ENCODE measurements at regions not wholly inside any gene's neighbourhood (a gene's known extent, or its start where the extent isn't known, plus 50 kb on each side); places are given as distances from the start of the nearest gene placed in this dataset.
"Not testable (repeated sequence)": the region's sequence is repeated elsewhere in the genome, so short reads cannot be mapped to it uniquely, and the experiment has no call there.

DNA sequence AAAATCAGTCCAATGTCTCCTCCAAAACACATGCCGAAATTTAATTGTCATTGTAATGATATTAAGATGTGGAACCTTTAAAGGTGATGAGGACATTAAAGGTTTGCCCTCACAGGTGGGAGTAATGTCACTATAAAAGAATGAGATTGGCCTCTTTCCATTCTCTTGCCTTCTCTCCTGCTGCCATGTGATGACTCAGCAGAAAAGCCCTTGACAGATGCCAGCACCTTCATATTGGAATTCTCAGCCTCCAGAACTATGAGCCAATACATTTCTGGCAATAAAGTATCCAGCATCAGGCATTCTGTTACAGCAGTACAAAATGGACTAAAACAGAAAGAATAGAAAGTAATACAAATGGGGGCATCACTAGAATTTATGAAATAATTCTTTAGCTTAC, 609.7 kb downstream of the SLC16A7 start:
- DNase-seq, result no peak

DNA sequence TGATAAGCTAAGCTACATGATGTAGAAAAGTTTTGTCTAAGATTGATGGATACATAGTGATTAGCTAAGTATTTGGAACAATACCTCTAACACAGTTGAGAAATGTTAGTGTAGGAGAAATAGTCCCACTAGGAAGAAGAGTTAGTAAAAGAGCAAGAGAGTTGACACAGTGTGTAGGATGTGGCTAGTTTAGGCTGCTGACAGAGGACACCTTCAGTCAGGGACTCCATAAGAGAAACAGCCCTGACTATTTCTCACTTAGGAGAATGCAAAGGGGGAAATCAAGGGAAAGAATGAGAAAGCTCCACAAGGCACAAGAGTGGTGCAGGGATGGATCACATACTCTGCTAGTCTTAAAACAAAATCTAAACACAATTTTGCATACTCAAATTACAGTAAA, 613.7 kb downstream of the SLC16A7 start:
- DNase-seq, result no peak

DNA sequence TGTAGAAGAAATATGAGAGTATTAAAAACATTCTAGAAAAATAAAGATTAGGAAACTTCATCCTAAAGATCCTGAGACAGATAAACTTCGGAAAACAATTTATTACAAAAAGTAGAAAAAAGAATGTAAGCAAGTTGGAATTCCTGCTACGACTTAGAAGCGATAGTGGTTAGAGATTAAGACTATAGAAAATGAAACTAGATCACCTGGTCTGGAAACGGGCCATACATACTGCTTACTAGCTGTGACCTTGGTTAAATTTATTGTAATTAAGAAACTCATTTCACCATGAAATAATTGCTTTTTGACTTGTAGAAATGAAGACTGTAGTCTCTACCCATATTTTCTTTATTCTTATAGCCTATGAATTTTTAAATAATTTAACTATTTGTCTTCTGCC, 614.1 kb downstream of the SLC16A7 start:
- DNase-seq, result no peak

DNA sequence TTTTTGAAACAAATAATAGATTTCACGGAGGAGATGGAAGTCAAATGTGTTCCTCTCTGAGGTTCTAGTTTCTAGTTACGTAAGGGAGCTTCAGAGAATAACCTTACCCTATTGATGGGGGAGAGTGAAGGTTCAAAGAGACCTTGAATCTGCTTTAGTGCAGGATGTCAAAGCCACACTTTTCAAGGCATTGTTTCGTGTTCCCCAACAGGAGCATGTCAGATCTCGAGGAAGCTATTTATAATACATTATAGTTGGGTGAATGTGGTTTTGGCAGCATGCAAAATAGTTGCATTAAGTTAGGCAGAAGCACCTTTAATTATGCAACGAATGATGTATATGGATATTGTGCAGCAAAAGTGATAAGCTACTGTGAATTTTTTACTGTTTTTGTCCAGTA, 614.9 kb downstream of the SLC16A7 start:
- no peak for DNase-seq

DNA sequence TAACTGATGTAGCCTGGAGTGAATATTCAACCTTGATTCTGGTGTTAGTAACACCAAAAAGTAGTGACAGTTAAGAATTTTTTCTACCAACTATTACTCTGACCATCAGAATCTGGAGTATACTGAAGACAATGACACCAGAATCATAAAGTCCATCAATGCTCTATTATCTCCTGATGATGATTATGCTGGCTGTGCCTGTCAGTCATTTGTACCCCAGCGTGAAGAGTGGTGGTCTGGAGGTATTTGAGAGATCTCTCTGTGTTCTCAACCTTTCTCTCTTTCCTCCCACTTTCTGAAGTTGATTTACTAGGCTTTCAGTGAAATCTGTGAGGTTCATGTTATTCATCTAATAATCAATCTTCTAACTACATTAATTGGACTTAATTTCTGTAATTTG, 615.4 kb downstream of the SLC16A7 start:
- DNase-seq, result no peak

DNA sequence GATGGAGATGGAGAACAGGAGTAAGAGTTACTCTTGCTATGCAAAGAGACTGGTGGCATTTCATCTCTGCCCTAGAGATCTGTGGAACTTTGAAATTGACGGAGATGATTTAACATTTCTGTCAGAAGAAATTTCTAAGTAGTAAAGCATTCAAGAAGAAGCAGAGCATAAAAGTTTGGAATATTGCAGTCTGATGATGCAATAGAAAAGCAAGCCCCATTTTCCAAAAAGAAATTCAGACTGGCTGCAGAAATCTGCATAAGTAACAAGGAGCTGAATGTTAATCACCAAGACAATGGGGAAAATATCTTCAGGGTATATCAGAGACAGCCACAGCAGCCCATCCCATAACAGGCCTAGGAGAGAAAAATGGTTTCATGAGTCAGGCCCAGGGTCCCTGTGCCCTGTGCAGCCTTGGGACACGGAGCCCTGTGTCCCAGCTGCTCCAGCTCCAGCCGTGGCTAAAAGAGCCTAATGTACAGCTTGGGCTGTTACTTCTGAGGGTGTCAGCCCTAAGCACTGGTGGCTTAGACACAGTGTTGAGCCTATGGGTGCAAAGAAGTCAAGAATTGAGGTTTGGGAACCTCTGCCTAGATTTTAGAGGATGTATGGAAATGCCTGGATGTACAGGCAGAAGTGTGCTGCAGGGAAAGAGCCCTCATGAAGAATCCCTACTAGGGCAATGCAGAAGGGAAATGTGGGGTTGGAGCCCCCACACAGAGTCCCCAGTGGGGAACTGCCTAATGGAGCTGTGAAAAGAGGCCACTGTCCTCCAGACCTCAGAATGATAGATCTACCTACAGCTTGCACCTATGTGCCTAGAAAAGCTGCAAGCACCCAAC, 616.6 kb downstream of the SLC16A7 start:
- no peak for DNase-seq

DNA sequence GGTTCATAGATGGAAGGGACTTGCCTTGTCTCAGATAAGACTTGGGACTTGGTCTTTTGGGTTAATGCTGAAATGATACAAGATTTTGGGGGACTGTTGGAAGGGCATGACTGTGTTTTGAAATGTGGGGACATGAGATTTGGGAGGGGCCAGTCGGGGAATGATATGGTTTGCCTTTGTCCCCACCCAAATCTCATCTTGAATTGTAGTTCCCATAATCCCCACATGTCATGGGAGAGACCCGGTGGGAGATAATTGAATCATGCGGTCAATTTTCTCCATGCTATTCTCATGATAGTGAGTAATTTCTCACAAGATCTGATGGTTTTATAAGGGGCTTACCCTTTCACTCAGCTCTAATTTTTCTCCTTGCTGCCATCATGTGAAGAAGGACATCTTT, 617.4 kb downstream of the SLC16A7 start:
- DNase-seq, result not testable (repeated sequence)

DNA sequence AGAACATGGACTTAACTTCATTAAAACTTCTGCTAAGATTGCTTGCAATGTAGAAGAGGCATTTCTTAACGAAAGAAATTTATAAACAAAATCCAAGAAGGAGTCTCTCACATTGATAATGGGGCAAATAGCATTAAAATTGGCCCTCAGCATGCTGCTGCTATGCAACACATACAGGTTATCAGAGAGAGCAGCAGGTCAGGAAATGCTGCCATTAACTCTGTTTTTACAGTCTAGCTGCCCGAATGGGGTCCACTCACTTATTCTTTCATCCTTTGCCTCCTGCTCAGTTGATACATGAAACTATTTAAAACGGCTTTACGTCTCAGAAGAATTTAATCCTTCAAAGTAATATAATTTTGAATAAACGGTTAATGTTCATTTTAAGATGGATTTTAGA, 620.4 kb downstream of the SLC16A7 start:
- no peak for DNase-seq

DNA sequence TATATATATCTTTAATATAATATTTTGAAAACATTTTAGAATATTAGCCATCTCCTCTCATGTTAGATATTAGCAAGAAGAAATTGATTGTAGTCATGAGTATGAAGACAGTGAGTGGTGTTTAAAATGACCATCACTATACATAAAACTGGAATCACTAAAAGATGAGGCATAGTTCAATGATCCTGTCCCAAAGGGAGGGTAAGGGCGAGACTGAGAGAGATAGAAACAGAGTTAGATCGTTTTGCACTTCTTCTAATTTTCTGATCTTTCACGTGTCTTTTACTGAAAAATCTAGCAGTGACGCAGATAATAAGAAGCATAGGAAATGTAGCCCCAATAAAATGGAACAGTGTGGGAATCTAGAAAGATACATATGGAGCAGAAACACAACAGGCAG, 627.4 kb downstream of the SLC16A7 start:
- no peak for DNase-seq

DNA sequence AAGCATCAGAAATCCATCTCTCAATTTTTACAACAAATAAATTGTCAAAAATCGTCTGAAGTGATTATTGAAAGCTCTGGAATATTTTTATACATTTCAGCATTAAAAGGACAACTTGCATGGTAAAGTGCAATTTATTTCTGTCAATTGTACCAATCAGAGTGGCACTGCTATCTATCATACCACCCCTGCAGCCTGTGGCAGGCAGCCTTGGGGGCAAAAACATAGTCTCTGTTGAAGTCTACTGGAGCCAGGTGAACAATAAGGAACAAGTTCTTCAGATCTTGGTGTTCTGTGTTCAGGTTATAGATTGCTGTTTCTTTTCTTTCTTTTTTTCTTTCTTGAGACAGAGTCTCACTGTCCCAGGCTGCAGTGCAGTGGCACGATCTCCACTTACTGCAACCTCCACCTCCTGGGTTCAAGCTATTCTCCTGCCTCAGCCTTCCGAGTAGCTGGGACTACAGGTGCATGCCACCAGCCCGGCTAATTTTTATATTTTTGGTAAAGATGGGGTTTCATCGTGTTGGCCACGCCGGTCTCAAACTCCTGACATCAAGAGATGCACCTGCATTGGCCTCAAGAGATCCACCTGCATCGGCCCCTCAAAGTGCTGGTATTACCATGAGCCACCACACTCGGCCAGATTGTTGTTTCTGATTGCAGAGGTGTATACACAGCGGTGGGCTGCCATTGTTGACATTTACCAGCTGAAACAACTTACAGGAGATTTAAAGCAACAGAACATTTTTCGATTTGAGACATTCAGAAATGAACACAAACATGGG, 629.6 kb downstream of the SLC16A7 start:
- DNase-seq, result no peak

DNA sequence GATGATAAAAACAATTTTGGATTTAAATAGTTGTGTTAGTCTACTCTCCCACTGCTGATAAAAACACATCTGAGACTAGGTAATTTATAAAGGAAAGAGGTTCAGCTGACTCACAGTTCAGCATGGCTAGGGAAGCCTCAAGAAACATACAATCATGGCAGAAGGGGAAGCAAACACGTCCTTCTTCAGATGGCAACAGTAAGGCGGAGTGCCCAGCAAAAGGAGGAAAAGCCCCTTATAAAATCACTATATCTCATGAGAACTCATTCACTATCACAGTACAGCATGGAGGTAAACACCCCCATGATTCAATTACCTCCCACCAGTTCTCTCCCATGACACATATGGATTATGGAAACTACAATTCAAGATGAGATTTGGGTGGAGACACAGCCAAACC, 632.1 kb downstream of the SLC16A7 start:
- DNase-seq, result no peak

DNA sequence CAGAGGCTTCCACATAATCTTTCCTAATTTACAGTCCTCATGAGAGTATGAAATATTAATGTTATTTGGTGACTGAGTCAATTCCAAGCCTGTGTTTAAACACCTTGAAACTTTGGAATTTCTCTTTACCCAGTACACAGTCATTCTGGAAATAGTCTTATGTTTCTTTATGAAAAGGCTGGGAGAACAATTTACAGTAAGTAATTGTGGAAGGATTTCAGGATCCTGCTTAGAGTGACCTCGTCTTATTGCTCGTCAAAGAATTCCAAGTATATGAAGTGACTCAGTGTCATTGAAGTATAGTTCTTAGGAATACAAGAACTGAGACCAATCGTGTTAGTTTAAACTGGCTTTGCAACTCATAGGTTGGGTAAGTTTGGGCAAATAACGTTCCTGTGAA, 634.2 kb downstream of the SLC16A7 start:
- DNase-seq, result no peak

DNA sequence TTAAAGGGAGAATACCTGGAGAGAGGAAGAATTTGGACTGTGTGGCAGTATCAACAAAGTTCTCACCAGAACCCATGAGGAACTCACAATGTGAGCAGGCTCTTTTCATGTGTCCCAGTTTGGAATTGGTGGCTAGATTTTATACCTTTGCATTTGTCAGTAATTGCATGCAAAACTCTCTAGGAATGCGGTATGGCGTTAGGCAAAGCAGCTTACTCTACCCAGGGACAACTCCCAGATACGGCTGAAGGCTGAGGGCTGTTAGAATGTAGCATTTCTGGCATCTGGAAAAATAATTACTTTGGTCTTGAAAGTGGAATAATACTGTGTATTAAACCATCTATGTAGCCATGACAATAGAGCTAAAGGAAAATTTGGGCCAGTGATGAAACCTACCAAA, 635.5 kb downstream of the SLC16A7 start:
- DNase-seq, result no peak

DNA sequence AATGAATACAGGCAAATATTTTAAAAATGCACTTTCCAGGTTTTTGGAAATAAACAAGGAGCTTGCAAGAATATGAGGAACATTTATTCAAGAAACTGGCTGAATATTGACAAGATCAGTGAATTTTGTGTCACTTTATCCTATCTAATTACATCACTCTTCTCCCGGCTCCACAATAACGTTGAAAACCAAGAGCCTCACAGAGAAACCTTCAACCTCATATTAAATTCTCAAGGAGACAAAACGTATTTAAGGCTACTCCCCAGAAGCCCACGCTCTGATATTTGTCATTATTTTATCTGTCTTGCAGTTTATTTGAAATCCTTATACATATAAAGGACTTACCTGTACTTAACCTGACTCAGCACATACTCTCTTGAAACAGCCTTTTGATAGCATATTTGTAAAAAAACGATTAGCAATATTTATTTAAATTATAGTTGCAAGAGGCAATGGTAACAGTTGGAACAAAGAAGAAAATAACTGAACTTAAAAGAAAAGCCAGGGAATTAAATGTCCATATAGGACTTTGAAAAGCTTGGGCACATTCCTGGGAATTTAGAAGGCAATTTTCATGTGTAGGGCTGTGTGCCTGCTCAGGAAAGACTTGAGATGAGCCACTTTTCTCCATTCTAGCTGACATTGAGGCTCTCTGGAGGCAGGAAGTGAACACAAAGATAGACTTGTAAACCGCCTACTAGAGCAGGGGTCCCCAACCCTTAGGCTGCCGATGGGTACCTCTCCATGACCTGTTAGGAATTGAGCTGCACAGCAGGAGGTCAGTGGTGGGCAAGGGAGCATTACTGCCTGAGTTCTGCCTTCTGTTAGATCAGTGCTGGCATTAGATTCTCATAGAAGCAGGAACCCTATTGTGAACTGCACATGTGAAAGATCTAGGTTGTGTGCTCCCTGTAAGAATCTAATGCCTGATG, 636.4 kb downstream of the SLC16A7 start:
- DNase-seq, result no peak

DNA sequence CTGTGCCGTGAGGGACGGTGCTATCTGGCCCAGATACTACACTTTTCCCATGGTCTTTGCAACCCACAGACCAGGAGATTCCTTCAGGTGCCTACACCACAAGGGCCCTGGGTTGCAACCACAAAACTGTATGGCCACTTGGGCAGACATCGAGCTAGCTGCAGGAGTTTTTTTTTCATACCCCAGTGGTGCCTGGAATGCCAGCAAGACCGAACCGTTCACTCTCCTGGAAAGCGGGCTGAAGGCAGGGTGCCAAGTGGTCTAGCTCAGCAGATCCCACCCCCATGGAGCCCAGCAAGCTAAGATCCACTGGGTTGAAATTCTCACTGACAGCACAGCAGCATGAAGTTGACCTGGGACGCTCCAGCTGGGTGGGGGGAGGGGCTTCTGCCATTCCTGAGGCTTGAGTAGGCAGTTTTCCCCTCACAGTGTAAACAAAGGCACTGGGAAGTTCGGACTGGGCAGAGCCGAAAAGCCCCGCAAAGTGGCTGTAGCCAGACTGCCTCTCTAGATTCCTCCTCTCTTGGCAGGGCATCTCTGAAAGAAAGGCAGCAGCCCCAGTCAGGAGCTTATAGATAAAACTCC, 638.9 kb downstream of the SLC16A7 start:
- DNase-seq, result not testable (repeated sequence)

DNA sequence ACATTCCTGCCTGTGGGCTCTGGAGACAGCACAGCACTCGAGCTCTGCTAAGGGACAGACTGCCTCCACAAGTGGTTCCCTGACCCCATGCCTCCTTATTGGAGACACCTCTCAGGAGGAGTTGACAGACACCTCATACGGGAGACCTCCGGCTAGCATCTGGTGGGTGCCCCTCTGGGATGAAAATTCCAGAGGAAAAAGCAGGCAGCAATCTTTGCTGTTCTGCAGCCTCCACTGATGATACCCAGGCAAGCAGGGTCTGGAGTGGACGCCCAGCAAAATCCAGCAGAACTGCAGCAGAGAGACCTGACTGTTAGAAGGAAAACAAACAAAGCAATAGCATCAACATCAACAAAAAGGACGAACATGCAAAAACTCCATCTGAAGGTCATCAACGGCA, 639.4 kb downstream of the SLC16A7 start:
- DNase-seq, result no peak

DNA sequence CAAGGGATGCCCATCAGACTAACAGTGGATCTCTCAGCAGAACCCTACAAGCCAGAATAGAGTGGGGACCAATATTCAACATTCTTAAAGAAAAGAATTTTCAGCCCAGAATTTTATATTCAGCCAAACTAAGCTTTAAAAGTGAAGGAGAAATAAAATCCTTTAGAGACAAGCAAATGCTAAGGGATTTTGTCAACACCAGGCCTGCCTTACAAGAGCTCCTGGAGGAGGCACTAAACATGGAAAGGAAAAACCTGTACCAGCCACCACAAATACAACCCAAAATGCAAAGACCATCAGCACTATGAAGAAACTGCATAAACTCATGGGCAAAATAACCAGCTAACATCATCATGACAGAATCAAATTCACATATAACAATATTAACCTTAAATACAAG, 640.6 kb downstream of the SLC16A7 start:
- not testable (repeated sequence) for DNase-seq

DNA sequence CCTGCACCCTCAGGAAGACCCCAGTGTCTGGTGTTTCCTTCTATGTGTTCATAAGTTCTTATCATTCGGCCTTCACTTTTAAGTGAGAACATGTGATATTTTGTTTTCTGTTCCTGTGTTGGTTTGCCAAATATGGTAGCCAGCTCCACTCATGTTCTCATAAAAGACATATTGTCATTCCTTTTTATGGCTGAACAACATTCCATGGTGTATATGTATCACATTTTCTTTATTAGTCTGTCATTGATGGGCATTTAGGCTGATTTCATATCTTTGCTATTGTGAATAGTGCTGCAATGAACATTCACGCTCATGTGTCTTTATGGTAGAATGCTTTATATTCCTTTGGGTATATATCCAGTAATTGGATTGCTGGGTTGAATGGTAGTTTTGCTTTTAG, 645.1 kb downstream of the SLC16A7 start:
- DNase-seq, result no peak

DNA sequence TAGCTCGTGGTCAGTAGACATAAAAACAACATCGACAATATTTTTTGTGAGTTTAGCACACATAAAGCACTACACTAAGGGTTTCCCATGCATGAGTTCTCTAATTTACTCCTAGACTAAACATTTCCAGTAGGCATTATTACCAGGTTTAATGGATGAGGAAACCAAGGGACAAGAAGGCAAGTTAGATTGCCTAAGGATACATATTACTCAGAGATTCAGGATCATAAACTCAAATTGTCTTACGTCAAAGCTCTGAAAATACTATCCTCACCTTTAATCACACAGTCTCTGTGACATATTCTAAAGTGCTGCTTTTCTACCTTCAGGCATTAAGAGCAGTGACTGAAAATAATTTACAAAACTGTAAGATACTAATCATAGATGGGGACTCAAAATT, 655.3 kb downstream of the SLC16A7 start:
- no peak for DNase-seq

DNA sequence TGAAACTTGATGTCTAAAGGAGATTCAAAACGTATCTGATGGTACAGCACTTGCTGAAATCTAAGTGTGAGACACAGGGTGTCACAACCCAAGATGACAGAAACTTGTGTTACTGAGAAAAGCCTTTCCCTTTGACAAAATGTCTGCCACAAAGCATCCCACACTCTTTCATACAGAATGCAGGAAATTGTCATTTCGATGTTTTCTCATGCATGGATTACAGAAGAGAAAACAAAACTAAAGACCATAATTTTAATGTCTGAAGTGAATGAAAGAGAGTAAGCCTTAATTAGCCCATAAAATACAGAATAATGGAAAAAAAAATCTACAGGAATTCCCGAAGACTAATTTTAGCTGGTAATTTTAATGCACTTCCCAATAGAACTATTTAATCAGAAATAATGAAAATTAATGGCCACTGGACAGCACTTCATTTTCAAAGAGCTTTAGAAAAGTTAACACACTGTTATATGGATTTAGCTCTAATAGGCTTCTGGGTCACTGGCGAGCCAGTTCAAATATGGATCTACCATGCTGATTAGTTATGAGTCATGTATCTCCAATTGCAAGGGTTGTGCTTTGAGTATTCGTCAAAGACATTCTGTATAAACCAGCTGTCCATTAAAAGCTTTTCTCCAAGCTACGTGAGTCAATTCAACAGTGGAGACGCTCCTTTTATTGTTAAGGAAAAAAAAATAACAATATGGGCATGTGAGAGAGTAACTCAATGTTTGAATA, 656.7 kb downstream of the SLC16A7 start:
- no peak for DNase-seq

DNA sequence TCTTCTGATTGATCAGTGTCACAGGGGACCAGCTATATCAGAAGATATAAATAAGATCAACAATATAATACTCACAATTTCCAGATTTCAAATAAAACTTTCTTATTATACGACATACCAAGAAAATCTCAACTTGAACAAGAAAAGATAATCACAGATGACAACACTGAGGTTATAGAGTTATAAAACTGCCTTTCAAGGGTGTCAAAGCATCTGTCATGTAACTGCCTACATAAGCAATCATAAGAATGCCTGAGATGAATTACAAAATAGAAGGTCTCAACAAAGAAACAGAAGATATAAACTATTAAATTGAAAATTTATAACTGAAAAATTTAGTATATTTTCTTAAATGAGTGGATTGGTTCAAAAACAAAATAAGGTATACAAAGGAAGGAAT, 659.2 kb downstream of the SLC16A7 start:
- no peak for DNase-seq

DNA sequence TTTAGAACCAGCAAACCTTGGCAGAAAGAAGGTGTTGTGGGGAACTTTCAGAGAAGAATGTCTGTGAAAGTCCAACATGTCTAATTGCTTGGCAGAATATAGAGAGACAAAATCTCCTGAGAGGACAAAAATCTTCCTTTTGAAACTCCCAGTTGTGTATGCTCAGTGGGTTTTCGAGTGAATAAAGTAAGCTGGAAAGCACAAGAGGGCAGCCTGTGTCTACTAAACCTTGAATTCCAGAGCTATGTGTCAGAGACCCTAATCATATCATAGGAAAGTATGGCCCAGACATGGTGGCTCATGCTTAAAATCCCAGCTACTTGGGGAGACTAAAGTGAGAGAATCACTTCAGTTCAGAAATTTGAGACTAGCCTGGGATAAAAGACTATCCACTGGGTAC, 661.2 kb downstream of the SLC16A7 start:
- DNase-seq, result no peak

Measured in NCI-H1436 treated with DMSO at 0.1 percent for 48 hours (cell line).